ENCODE measurements at regions not wholly inside any gene's neighbourhood (a gene's known extent, or its start where the extent isn't known, plus 50 kb on each side); places are given as distances from the start of the nearest gene placed in this dataset.

GRCh38 chr3:170785454-170785853, 84.5 kb downstream of the RPL22L1 start:
- Histone ChIP-seq H3K27ac (ENCODE audit: insufficient read depth, low read length, poor library complexity, severe bottlenecking) (no peak overlapping the region), H3K4me3 (ENCODE audit: insufficient read depth, low read depth, low read length, poor library complexity, severe bottlenecking) (no peak overlapping the region)

GRCh38 chr3:170784406-170784805, 85.6 kb downstream of the RPL22L1 start:
- Histone ChIP-seq H3K4me3 (ENCODE audit: insufficient read depth, low read depth, low read length, poor library complexity, severe bottlenecking) (no peak overlapping the region), H3K4me1 (ENCODE audit: control insufficient read depth, insufficient read depth, low read length, poor library complexity, severe bottlenecking) (no peaks in the 10 kb centered on the region)

More at GRCh38 chr3:170785454-170785853, 84.5 kb downstream of the RPL22L1 start:
- no peaks in the 10 kb centered on the region for H3K36me3 ChIP-seq (ENCODE audit: control insufficient read depth, insufficient read depth, low read length)
- no peaks in the 10 kb centered on the region for H3K4me1 ChIP-seq (ENCODE audit: control insufficient read depth, insufficient read depth, low read length, poor library complexity, severe bottlenecking)
- H3K27me3 ChIP-seq (replicated peaks; ENCODE audit: control insufficient read depth, insufficient read depth, low read length, poor library complexity, severe bottlenecking): no peaks in the 10 kb centered on the region
- no peaks in the 10 kb centered on the region for H3K9me3 ChIP-seq (ENCODE audit: control insufficient read depth, low read length)
- no peak for DNase-seq

DNA sequence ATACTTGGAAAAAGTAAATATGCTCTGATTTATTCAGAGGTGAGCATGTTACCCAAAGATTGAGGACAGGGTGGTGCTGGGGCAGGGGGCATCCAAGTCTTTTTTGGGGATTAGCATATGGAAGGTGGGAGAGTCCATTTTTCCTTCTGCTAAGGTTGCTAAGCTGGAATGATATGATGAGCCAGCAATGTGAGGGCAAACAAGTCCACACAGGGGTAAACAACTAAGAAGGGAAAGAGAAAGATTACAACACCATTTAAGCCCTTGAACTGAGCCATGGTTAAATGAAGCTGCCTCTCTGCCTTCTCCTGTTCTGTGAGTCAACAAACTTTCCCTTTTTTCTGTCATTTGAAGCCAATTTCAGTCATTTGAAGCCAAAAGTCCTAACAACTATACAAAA, 89.0 kb downstream of the RPL22L1 start:
- Histone ChIP-seq H3K36me3 (ENCODE audit: control insufficient read depth, insufficient read depth, low read length) (no peaks in the 10 kb centered on the region), H3K9me3 (ENCODE audit: control insufficient read depth, low read length) (no peaks in the 10 kb centered on the region), H3K4me3 (ENCODE audit: insufficient read depth, low read depth, low read length, poor library complexity, severe bottlenecking) (no peak overlapping the region), H3K27me3 (replicated peaks; ENCODE audit: control insufficient read depth, insufficient read depth, low read length, poor library complexity, severe bottlenecking) (no peaks in the 10 kb centered on the region), H3K4me1 (ENCODE audit: control insufficient read depth, insufficient read depth, low read length, poor library complexity, severe bottlenecking) (no peaks in the 10 kb centered on the region), H3K27ac (ENCODE audit: insufficient read depth, low read length, poor library complexity, severe bottlenecking) (no peak overlapping the region)
- DNase-seq: no peak

More at GRCh38 chr3:170784406-170784805, 85.6 kb downstream of the RPL22L1 start:
- Histone ChIP-seq H3K27ac (ENCODE audit: insufficient read depth, low read length, poor library complexity, severe bottlenecking) (no peak overlapping the region), H3K9me3 (ENCODE audit: control insufficient read depth, low read length) (no peaks in the 10 kb centered on the region), H3K36me3 (ENCODE audit: control insufficient read depth, insufficient read depth, low read length) (no peaks in the 10 kb centered on the region), H3K27me3 (replicated peaks; ENCODE audit: control insufficient read depth, insufficient read depth, low read length, poor library complexity, severe bottlenecking) (no peaks in the 10 kb centered on the region)
- DNase-seq: no peak

DNA sequence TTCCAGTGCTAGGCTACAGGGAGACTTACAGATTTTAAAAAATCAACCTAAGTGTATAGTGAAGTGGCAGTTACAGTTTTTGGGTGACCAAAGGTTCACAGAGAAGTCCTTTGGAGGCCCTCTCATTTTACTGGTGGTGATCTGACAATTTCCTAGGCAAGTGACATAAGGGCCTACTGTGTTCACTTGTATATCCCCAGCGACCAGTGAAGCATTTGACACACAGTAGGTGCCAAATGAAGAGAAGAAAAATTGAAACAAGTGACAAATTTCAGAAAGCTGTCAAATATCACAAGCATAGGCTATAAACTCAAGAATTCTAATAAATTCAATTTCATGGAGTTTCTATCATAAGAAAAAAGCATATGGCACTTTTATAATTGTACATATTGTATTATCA, 89.5 kb downstream of the RPL22L1 start:
- Histone ChIP-seq H3K4me1 (ENCODE audit: control insufficient read depth, insufficient read depth, low read length, poor library complexity, severe bottlenecking) (no peaks in the 10 kb centered on the region), H3K27ac (ENCODE audit: insufficient read depth, low read length, poor library complexity, severe bottlenecking) (no peak overlapping the region), H3K36me3 (ENCODE audit: control insufficient read depth, insufficient read depth, low read length) (no peaks in the 10 kb centered on the region), H3K27me3 (replicated peaks; ENCODE audit: control insufficient read depth, insufficient read depth, low read length, poor library complexity, severe bottlenecking) (no peaks in the 10 kb centered on the region), H3K9me3 (ENCODE audit: control insufficient read depth, low read length) (no peaks in the 10 kb centered on the region), H3K4me3 (ENCODE audit: insufficient read depth, low read depth, low read length, poor library complexity, severe bottlenecking) (no peak overlapping the region)
- DNase-seq: no peak

DNA sequence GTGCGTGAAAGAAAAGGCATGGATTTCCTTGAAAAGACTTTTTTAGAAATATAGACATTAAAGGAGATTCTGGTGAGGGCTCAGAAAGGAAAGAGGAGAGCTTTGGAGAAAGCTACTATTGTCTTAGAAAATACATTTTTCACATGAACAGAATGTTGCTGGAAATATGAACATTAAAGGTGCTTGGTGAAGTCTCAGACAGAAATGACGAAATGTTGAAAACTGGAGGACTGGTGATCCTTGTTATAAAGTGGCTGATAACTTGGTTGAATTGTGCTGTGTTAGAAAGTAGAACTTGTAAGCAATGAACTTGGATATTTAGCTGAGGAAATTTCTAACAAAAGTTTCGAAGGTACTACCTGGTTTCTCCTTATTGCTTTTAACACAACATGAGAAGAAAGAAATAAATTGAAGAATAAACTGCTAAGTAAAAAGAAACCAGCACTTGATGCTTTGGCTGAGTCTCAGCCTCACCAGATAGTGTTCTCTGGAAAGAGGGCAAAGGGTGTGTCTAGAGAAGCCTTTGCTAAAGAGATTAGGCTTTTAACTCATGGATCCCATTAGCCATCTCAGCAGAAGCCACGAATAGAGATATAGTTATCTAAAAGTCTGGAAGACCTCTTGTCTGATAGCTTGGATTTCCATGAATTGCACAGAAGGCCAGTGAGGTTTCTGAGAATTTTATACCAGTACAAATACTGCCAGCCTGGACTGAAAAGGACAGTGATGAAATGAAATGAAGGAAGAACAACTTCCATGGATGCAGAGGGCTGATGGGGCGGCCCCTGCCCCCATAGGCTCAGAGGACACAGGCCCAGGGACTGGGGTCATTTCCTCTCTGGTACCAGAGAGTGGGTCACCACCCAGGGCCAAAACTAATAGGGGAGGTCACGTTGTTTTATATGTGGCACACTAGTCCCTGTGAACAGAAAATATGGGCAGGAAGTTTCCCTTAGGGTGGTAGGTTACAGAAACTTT, 91.5 kb downstream of the RPL22L1 start:
- no peak for DNase-seq
- Histone ChIP-seq H3K4me3 (ENCODE audit: insufficient read depth, low read depth, low read length, poor library complexity, severe bottlenecking) (no peak overlapping the region), H3K4me1 (ENCODE audit: control insufficient read depth, insufficient read depth, low read length, poor library complexity, severe bottlenecking) (no peaks in the 10 kb centered on the region), H3K27ac (ENCODE audit: insufficient read depth, low read length, poor library complexity, severe bottlenecking) (no peak overlapping the region), H3K9me3 (ENCODE audit: control insufficient read depth, low read length) (no peaks in the 10 kb centered on the region), H3K27me3 (replicated peaks; ENCODE audit: control insufficient read depth, insufficient read depth, low read length, poor library complexity, severe bottlenecking) (no peaks in the 10 kb centered on the region), H3K36me3 (ENCODE audit: control insufficient read depth, insufficient read depth, low read length) (no peaks in the 10 kb centered on the region)

- Histone ChIP-seq H3K9me3 (ENCODE audit: control insufficient read depth, low read length) (no peaks in the 10 kb centered on the region), H3K27me3 (replicated peaks; ENCODE audit: control insufficient read depth, insufficient read depth, low read length, poor library complexity, severe bottlenecking) (no peaks in the 10 kb centered on the region), H3K36me3 (ENCODE audit: control insufficient read depth, insufficient read depth, low read length) (no peaks in the 10 kb centered on the region), H3K27ac (ENCODE audit: insufficient read depth, low read length, poor library complexity, severe bottlenecking) (no peak overlapping the region), H3K4me3 (ENCODE audit: insufficient read depth, low read depth, low read length, poor library complexity, severe bottlenecking) (no peak overlapping the region), H3K4me1 (ENCODE audit: control insufficient read depth, insufficient read depth, low read length, poor library complexity, severe bottlenecking) (no peaks in the 10 kb centered on the region)
- no peak for DNase-seq
These were observed 92.5 kb downstream of the RPL22L1 start for GRCh38 chr3:170777564-170777926.

GRCh38 chr3:170776887-170777563, 93.0 kb downstream of the RPL22L1 start:
- H3K27me3 ChIP-seq (replicated peaks; ENCODE audit: control insufficient read depth, insufficient read depth, low read length, poor library complexity, severe bottlenecking): no peaks in the 10 kb centered on the region
- no peaks in the 10 kb centered on the region for H3K9me3 ChIP-seq (ENCODE audit: control insufficient read depth, low read length)
- no peaks in the 10 kb centered on the region for H3K36me3 ChIP-seq (ENCODE audit: control insufficient read depth, insufficient read depth, low read length)
- no peaks in the 10 kb centered on the region for H3K4me1 ChIP-seq (ENCODE audit: control insufficient read depth, insufficient read depth, low read length, poor library complexity, severe bottlenecking)
- H3K4me3 ChIP-seq (ENCODE audit: insufficient read depth, low read depth, low read length, poor library complexity, severe bottlenecking): no peak overlapping the region
- H3K27ac ChIP-seq (ENCODE audit: insufficient read depth, low read length, poor library complexity, severe bottlenecking): no peak overlapping the region
- DNase-seq: no peak

GRCh38 chr3:170773682-170774425, 96.1 kb downstream of the RPL22L1 start:
- no peak for DNase-seq
- Histone ChIP-seq H3K27me3 (replicated peaks; ENCODE audit: control insufficient read depth, insufficient read depth, low read length, poor library complexity, severe bottlenecking) (no peaks in the 10 kb centered on the region), H3K4me1 (ENCODE audit: control insufficient read depth, insufficient read depth, low read length, poor library complexity, severe bottlenecking) (no peaks in the 10 kb centered on the region), H3K36me3 (ENCODE audit: control insufficient read depth, insufficient read depth, low read length) (no peaks in the 10 kb centered on the region), H3K9me3 (ENCODE audit: control insufficient read depth, low read length) (no peaks in the 10 kb centered on the region), H3K27ac (ENCODE audit: insufficient read depth, low read length, poor library complexity, severe bottlenecking) (no peak overlapping the region), H3K4me3 (ENCODE audit: insufficient read depth, low read depth, low read length, poor library complexity, severe bottlenecking) (no peak overlapping the region)

GRCh38 chr3:170772175-170772574, 97.8 kb downstream of the RPL22L1 start:
- no peaks in the 10 kb centered on the region for H3K27me3 ChIP-seq (replicated peaks; ENCODE audit: control insufficient read depth, insufficient read depth, low read length, poor library complexity, severe bottlenecking)
- H3K27ac ChIP-seq (ENCODE audit: insufficient read depth, low read length, poor library complexity, severe bottlenecking): no peak overlapping the region
- DNase-seq: no peak
- H3K4me3 ChIP-seq (ENCODE audit: insufficient read depth, low read depth, low read length, poor library complexity, severe bottlenecking): no peak overlapping the region
- no peaks in the 10 kb centered on the region for H3K36me3 ChIP-seq (ENCODE audit: control insufficient read depth, insufficient read depth, low read length)
- H3K9me3 ChIP-seq (ENCODE audit: control insufficient read depth, low read length): no peaks in the 10 kb centered on the region
- no peaks in the 10 kb centered on the region for H3K4me1 ChIP-seq (ENCODE audit: control insufficient read depth, insufficient read depth, low read length, poor library complexity, severe bottlenecking)
